ENCODE measurements at regions not wholly inside any gene's neighbourhood (a gene's known extent, or its start where the extent isn't known, plus 50 kb on each side); places are given as distances from the start of the nearest gene placed in this dataset.
A peak's percentile ranks its signal among the peaks of the same experiment; 100 is the strongest.

DNA sequence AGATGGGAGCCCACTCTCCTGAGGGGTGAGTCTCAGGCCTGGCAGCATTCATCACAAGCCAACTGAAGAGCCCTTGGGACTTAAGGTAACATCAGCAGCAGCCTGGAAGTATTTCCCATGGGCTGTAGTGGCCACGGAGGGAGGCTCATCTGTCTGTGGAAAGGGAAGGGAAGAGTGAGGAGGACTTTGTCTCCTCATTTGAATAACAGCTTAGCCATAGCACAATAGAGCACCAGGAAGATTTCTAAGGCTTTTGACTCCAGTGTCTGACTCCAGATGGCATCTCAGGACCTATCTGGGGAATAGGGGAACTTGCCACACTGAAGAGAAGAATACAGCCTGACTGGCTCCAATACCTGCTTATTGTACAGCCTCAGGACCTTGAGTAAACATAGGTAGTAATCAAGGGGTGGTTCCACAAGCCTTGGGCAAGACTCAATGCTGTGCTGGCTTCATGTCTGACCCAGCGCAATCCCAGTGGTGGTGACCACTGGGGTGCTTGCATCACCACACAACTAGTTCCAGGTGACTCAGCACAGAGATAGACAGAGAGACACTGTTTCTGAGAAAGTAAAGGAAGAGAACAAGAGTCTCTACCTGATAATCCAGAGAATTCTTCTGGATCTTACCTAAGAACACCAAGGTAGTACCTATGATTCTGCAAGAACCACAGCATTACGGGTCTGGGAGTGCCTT is 510.5 kb upstream of the CCDC179 start:
- Histone ChIP-seq H3K4me1 (replicated peaks in 1 of 2) (no peaks in the 10 kb centered on the region), H3K27ac (no peak overlapping the region), H3K4me3 (no peak overlapping the region)
- no peak for ATAC-seq (replicated peaks in 6 of 8)
- WGBS, 10 experiments = 0 to 71% (median 46%) methylated on average over 1 to 3 of the region's 3 CpGs; no CpG with 5 or more reads in 4 of the 10 experiments
- in situ Hi-C loops (cut with MboI; ENCODE audit: low pct_unique_long_range_greater_than_20kb in 2 of 9, low sequenced_read_pairs in 9 of 9, unreplicated experiment in 9 of 9) = no loop called here

GRCh38 chr11:23377909-23378308 is 517.6 kb upstream of the CCDC179 start:
- no peak for ATAC-seq (replicated peaks in 6 of 8)
- in situ Hi-C loops (cut with MboI; ENCODE audit: low pct_unique_long_range_greater_than_20kb in 2 of 9, low sequenced_read_pairs in 9 of 9, unreplicated experiment in 9 of 9) = no loop called here
- H3K27ac ChIP-seq = no peak overlapping the region
- no peak overlapping the region for H3K4me3 ChIP-seq
- H3K4me1 ChIP-seq (replicated peaks in 1 of 2) = no peaks in the 10 kb centered on the region

GRCh38 chr11:23391031-23391430 is 530.8 kb upstream of the CCDC179 start:
- Histone ChIP-seq H3K4me1 (replicated peaks in 1 of 2) (no peaks in the 10 kb centered on the region), H3K4me3 (no peak overlapping the region), H3K27ac (no peak overlapping the region)
- ATAC-seq (replicated peaks in 6 of 8) = no peak
- 0 to 100% (median 98%) methylated on average over 1 to 2 of the region's 2 CpGs for WGBS, 10 experiments
- in situ Hi-C loops (cut with MboI; ENCODE audit: low pct_unique_long_range_greater_than_20kb in 2 of 9, low sequenced_read_pairs in 9 of 9, unreplicated experiment in 9 of 9) = no loop called here

DNA sequence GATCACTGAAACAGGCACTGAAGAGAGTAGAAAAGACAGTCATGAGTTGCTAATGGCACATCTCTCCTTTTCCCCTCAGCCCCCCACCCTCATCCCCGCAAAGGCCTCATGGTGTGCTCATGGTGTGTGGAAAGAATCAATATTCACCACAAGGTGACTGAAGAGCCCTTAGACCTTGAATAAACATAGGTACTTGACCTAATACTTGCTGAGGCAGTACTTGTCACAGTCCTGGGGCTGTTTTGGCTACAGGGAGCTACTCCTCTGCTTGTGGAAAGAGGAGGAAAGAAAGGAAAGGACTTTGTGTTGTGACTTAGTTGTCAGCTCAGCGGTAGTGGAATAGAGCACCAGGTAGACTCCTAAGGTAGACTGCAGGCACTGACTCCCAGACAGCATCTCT is 537.8 kb upstream of the CCDC179 start:
- Histone ChIP-seq H3K4me3 (no peak overlapping the region), H3K4me1 (replicated peaks in 1 of 2) (no peaks in the 10 kb centered on the region), H3K27ac (no peak overlapping the region)
- in situ Hi-C loops (cut with MboI; ENCODE audit: low pct_unique_long_range_greater_than_20kb in 2 of 9, low sequenced_read_pairs in 9 of 9, unreplicated experiment in 9 of 9) = no loop called here
- no peak for ATAC-seq (replicated peaks in 6 of 8)
- WGBS, 10 experiments = 67 to 100% (median 87%) methylated on average over 1 to 2 of the region's 2 CpGs; no CpG with 5 or more reads in 6 of the 10 experiments

GRCh38 chr11:23399995-23400394 is 539.7 kb upstream of the CCDC179 start:
- no peak for ATAC-seq (replicated peaks in 6 of 8)
- H3K4me3 ChIP-seq = no peak overlapping the region
- no peak overlapping the region for H3K27ac ChIP-seq
- 30 to 90% (median 88%) methylated on average over 2 to 7 of the region's 25 CpGs; no CpG with 5 or more reads in 5 of the 10 experiments for WGBS, 10 experiments
- in situ Hi-C loops (cut with MboI; ENCODE audit: low pct_unique_long_range_greater_than_20kb in 2 of 9, low sequenced_read_pairs in 9 of 9, unreplicated experiment in 9 of 9) = no loop called here
- no peaks in the 10 kb centered on the region for H3K4me1 ChIP-seq (replicated peaks in 1 of 2)

DNA sequence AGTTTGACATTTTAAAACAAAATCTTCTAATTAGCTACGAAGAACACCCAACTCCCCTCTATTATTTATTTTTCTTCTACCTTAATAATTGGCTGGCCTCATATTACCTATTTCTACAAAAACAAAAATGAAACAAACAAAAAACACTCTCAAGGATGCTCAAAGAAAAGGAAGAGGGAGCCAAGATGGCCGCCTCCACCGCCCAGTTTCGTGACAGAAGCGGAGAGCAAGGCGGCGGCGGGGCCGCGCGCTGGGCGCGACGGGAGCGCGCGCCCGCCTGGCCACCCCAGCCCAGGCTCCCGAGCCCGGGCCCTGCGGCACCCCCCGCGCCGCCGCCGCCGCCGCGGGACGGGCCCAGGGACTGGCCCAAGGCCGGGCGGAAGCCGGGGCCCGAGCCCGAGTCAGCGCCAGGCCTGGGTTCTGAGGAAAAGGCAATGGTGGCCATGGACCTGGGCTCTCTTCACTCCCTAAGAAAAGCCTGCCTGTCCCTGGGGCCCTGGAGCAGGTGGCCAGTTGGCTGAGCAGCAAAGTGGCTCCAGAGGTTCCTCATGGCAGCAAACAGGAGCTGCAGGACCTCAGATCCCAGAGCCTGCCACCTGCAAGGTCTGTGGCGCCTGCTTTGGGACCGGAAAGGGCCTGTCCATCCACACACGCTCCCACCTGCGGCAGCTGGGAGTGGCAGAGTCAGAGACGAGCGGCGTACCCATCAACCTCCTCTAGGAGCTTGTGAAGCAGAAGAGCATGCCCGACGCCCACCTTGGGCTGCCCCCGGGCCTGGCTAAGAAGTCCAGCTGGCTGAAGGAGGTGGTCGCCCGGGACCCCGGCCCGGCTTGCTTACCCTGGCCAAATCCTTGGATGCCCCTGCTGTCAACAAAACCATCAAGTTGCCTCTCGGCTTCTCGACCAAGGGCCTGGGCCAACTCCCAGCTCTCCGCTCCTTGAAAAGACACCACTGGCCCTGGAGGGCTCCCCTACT is 543.2 kb upstream of the CCDC179 start:
- no peak for ATAC-seq (replicated peaks in 6 of 8)
- Histone ChIP-seq H3K4me1 (replicated peaks in 1 of 2) (no peaks in the 10 kb centered on the region), H3K27ac (no peak overlapping the region), H3K4me3 (no peak overlapping the region)
- 20 to 100% (median 95%) methylated on average over 1 to 23 of the region's 53 CpGs for WGBS, 10 experiments
- in situ Hi-C loops (cut with MboI; ENCODE audit: low pct_unique_long_range_greater_than_20kb in 2 of 9, low sequenced_read_pairs in 9 of 9, unreplicated experiment in 9 of 9) = no loop called here

- Histone ChIP-seq H3K4me3 (no peak overlapping the region), H3K27ac (no peak overlapping the region), H3K4me1 (replicated peaks in 1 of 2) (no peaks in the 10 kb centered on the region)
- 60 to 100% (median 90%) methylated on average over 2 to 30 of the region's 41 CpGs; no CpG with 5 or more reads in 3 of the 10 experiments for WGBS, 10 experiments
- ATAC-seq (replicated peaks in 6 of 8) = no peak
- in situ Hi-C loops (cut with MboI; ENCODE audit: low pct_unique_long_range_greater_than_20kb in 2 of 9, low sequenced_read_pairs in 9 of 9, unreplicated experiment in 9 of 9) = no loop called here
These were observed 544.2 kb upstream of the CCDC179 start for GRCh38 chr11:23404225-23405160.

DNA sequence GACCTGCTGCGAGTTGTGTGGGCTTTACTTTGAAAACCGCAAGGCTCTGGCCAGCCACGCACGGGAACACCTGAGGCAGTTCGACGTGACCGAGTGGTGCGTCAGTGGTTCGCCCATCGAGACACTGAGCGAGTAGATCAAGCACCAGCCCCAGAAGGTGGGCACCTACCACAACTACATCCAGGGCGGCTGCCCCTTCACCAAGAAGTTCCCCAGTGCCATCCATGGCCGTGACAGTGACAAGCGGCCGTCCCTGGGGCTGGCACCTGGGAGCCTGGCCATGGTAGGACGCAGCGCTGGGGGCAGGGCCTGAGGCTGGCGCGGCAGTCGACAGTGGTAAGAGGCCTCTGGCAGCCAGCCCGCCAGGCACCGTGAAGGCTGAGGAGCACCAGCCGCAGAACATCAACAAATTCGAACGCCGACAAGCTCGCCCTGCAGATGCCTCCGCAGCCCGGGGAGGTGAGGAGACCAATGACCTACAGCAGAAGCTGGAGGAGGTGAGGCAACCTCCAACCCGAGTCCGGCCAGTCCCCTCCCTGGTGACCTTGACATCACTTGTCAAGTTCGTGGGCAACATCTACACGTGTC is 545.2 kb upstream of the CCDC179 start:
- no peaks in the 10 kb centered on the region for H3K4me1 ChIP-seq (replicated peaks in 1 of 2)
- no peak overlapping the region for H3K27ac ChIP-seq
- no peak overlapping the region for H3K4me3 ChIP-seq
- 80 to 100% (median 95%) methylated on average over 1 to 25 of the region's 33 CpGs for WGBS, 10 experiments
- in situ Hi-C loops (cut with MboI; ENCODE audit: low pct_unique_long_range_greater_than_20kb in 2 of 9, low sequenced_read_pairs in 9 of 9, unreplicated experiment in 9 of 9) = no loop called here
- no peak for ATAC-seq (replicated peaks in 6 of 8)

DNA sequence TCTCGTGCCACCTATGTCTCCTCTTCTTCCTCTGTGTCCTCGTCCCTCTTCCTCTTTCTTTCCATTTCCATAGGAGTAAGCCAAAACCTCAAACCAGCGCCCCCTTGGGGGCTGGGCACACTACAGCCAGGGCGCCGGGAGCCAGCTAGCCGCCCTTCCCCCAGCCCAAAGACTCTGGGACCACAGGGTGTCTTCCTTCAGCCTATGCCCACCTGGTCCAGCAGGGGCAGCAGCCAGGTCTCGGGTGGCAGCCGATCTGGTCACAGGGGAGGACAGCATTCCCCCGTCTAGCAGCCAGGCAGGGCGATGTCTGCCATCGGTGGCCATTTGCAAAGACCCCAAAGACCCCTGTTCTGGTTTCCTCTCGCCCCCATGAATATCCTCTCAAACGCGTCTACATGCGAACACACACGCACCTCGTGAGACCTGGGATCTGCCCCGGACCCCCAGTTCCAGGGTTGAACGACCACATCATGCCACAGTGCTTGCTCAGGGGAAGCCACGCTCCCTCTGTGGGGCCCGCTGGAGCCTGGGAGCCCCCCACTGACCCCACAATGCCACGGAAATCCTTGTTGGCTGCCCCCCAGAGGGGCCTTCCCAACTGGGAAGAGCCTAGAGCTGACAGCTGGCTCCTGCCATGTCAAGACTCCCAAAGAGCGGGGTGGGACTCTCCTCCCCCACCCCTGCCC is 546.0 kb upstream of the CCDC179 start:
- no peak for ATAC-seq (replicated peaks in 6 of 8)
- H3K4me3 ChIP-seq = no peak overlapping the region
- H3K27ac ChIP-seq = no peak overlapping the region
- H3K4me1 ChIP-seq (replicated peaks in 1 of 2) = no peaks in the 10 kb centered on the region
- in situ Hi-C loops (cut with MboI; ENCODE audit: low pct_unique_long_range_greater_than_20kb in 2 of 9, low sequenced_read_pairs in 9 of 9, unreplicated experiment in 9 of 9) = no loop called here
- 49 to 100% (median 86%) methylated on average over 1 to 5 of the region's 23 CpGs; no CpG with 5 or more reads in 2 of the 10 experiments for WGBS, 10 experiments

DNA sequence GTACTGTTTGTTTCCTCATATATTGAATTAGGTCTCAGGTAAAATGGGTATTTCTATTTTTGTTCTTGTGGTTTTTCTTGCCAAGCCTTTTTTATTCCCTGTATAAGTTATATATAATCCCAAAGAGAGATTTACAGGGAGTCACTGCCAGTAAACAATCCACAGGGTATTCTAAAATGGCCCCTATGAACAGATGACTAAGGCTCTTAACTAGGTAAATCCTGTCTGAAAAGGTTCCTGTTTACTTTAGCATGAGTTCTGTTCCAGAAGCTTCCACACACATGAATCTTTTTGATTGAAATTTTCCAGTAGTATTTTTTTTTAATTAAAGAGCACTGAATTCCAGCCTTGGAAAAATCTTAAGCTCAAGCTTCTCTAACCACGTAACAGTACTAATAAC is 552.8 kb upstream of the CCDC179 start:
- no peak for ATAC-seq (replicated peaks in 6 of 8)
- in situ Hi-C loops (cut with MboI; ENCODE audit: low pct_unique_long_range_greater_than_20kb in 2 of 9, low sequenced_read_pairs in 9 of 9, unreplicated experiment in 9 of 9) = no loop called here

GRCh38 chr11:23423104-23423503 is 562.8 kb upstream of the CCDC179 start:
- Histone ChIP-seq H3K27ac (no peak overlapping the region), H3K4me1 (replicated peaks in 1 of 2) (no peaks in the 10 kb centered on the region), H3K4me3 (no peak overlapping the region)
- 0 to 93% (median 45%) methylated on average over 2 to 4 of the region's 4 CpGs; no CpG with 5 or more reads in 2 of the 10 experiments for WGBS, 10 experiments
- peak in 3 of 8 experiments; percentile 83 to 94 (median 84) for ATAC-seq (replicated peaks in 6 of 8)
- in situ Hi-C loops (cut with MboI; ENCODE audit: low pct_unique_long_range_greater_than_20kb in 2 of 9, low sequenced_read_pairs in 9 of 9, unreplicated experiment in 9 of 9) = no loop called here

More for the DNA sequence above, 552.8 kb upstream of the CCDC179 start:
- no peak overlapping the region for H3K27ac ChIP-seq
- H3K4me3 ChIP-seq = no peak overlapping the region
- H3K4me1 ChIP-seq (replicated peaks in 1 of 2) = no peaks in the 10 kb centered on the region
- WGBS, 10 experiments = 8 to 100% (median 90%) methylated on average over 1 of the region's 1 CpG; no CpG with 5 or more reads in 1 of the 10 experiments

DNA sequence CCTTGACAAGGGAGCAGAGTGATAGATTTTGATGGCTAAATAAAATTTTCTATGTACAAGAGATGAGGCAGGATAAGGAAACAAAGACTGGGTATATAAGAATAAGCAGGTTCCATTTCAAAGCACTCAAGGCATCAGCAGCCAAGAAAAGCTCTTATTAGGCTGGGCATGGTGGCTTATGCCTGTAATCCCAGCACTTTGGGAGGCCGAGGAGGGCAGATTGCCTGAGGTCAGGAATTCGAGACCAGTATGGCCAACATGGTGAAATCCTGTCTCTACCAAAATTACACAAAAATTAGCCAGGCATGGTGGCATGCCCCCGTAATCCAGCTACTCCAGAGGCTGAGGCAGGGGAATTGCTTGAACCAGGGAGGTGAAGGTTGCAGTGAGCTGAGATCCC is 563.4 kb upstream of the CCDC179 start:
- in situ Hi-C loops (cut with MboI; ENCODE audit: low pct_unique_long_range_greater_than_20kb in 2 of 9, low sequenced_read_pairs in 9 of 9, unreplicated experiment in 9 of 9) = no loop called here
- H3K4me1 ChIP-seq (replicated peaks in 1 of 2) = no peaks in the 10 kb centered on the region
- WGBS, 10 experiments = 0 to 100% (median 80%) methylated on average over 1 to 3 of the region's 3 CpGs; no CpG with 5 or more reads in 1 of the 10 experiments
- no peak for ATAC-seq (replicated peaks in 6 of 8)
- no peak overlapping the region for H3K4me3 ChIP-seq
- no peak overlapping the region for H3K27ac ChIP-seq

All from motor neuron (in vitro differentiated cells).